PC-3 (cell line): ENCODE measurements at regions not wholly inside any gene's neighbourhood (a gene's known extent, or its start where the extent isn't known, plus 50 kb on each side); places are given as distances from the start of the nearest gene placed in this dataset.

Source experiments
- CTCF ChIP-seq: fragments of 300-600 bp; sonication (generic); conservative IDR thresholded peaks from 2 replicates; pipeline ENCODE4 v1.5.1; 2017; ENCODE audit warnings: antibody characterized with exemption, low read depth, mild to moderate bottlenecking, low read length
- EZH2phosphoT487 ChIP-seq: fragments of 300-600 bp; sonication (generic); IDR thresholded peaks from 2 replicates; pipeline ENCODE4 v1.6.1; 2018; ENCODE audit warnings: mild to moderate bottlenecking, antibody characterized with exemption, low read length, borderline replicate concordance

- TF ChIP-seq CTCF (no peak), EZH2phosphoT487 (no peak)
Observed at GRCh38 chr5:66511491-66511890, 84.7 kb upstream of the MAST4 start.
